Amniotic epithelial cell (primary cell): ENCODE measurements at regions not wholly inside any gene's neighbourhood (a gene's known extent, or its start where the extent isn't known, plus 50 kb on each side); places are given as distances from the start of the nearest gene placed in this dataset.
"Not testable (repeated sequence)": the region's sequence is repeated elsewhere in the genome, so short reads cannot be mapped to it uniquely, and the experiment has no call there.

Source experiments
- DNase-seq: peaks from one replicate; pipeline ENCODE4 v3.0.0-alpha.2; 2010; ENCODE audit warnings: low read depth

- peak; percentile 50 for DNase-seq
Observed at GRCh38 chr18:68429841-68430240, 285.1 kb downstream of the TMX3 start.

GRCh38 chr18:68429111-68429510 lies 285.8 kb downstream of the TMX3 start:
- no peak for DNase-seq

GRCh38 chr18:68428661-68429060 lies 286.2 kb downstream of the TMX3 start:
- DNase-seq = peak; percentile 42

GRCh38 chr18:68427951-68428401 lies 286.9 kb downstream of the TMX3 start:
- DNase-seq = peak; percentile 78

- peak; percentile 44 for DNase-seq
Observed at GRCh38 chr18:68426731-68427315, 288.1 kb downstream of the TMX3 start.

GRCh38 chr18:68418881-68419280 lies 296.0 kb downstream of the TMX3 start:
- peak; percentile 95 for DNase-seq

GRCh38 chr18:68418226-68418868 lies 296.6 kb downstream of the TMX3 start:
- peak; percentile 52 for DNase-seq

- DNase-seq = peak; percentile 93
Observed at GRCh38 chr18:68417826-68418225, 297.1 kb downstream of the TMX3 start.

- DNase-seq = peak; percentile 16
Observed at GRCh38 chr18:68417166-68417799, 297.6 kb downstream of the TMX3 start.

- no peak for DNase-seq
Observed at GRCh38 chr18:68414407-68414806, 300.5 kb downstream of the TMX3 start.

GRCh38 chr18:68409576-68409975 lies 305.3 kb downstream of the TMX3 start:
- no peak for DNase-seq

- DNase-seq = no peak
Observed at GRCh38 chr18:68406761-68407160, 308.1 kb downstream of the TMX3 start.

- DNase-seq = no peak
Observed at GRCh38 chr18:68402784-68403183, 312.1 kb downstream of the TMX3 start.

- no peak for DNase-seq
Observed at GRCh38 chr18:68400889-68401288, 314.0 kb downstream of the TMX3 start.

- peak; percentile 69 for DNase-seq
Observed at GRCh38 chr18:68399721-68400120, 315.2 kb downstream of the TMX3 start.

- peak; percentile 86 for DNase-seq
Observed at GRCh38 chr18:68397241-68398035, 317.5 kb downstream of the TMX3 start.

- DNase-seq = no peak
Observed at GRCh38 chr18:68394705-68395104, 320.2 kb downstream of the TMX3 start.

GRCh38 chr18:68391801-68392200 lies 323.1 kb downstream of the TMX3 start:
- DNase-seq = no peak

GRCh38 chr18:68387246-68387645 lies 327.7 kb downstream of the TMX3 start:
- DNase-seq = peak; percentile 58

- DNase-seq = not testable (repeated sequence)
Observed at GRCh38 chr18:68383979-68384378, 330.9 kb downstream of the TMX3 start.

- DNase-seq = no peak
Observed at GRCh38 chr18:68376926-68377325, 338.0 kb downstream of the TMX3 start.

GRCh38 chr18:68362907-68363306 lies 352.0 kb downstream of the TMX3 start:
- no peak for DNase-seq

GRCh38 chr18:68355637-68356036 lies 359.3 kb downstream of the TMX3 start:
- DNase-seq = no peak
